ENCODE measurements at regions not wholly inside any gene's neighbourhood (a gene's known extent, or its start where the extent isn't known, plus 50 kb on each side); places are given as distances from the start of the nearest gene placed in this dataset.

DNA sequence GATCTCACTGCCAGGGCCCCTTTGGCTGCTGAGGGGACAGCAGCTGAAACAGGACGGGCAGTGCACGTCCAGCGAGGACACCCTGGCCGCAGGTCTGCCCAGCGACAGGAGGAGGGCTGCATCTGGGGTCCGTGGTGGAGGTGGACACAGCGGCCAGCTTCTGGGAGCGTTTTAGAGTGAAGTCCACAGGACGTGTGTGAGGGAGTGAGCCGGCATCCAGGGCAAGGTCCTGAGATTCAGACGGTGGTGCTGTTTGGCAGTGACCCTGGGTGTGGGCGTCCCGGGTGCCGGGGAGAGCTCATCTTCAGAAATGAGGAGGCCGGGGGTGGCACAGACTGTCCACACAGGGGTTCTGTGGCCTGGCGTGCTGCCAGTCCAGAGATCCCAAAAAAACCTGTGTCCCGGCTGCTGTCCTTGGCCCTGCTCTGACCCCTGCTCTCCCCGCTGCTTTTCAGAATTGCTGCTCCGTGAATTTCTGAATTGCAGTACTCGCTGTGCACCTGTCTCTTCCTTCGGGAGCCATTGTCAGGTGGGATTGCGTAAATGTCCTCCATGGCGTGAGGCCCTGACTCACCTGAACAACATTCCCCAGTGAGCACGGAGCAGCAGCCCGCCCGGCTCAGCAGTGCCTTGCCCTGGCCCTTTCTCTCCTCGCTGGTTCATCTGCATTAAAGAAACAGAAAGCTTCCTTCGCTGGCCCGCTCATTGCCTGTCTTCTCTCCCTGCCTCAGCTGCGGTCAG lies 183.5 kb upstream of the C14orf180 start:
- TF ChIP-seq, protein P1, sequence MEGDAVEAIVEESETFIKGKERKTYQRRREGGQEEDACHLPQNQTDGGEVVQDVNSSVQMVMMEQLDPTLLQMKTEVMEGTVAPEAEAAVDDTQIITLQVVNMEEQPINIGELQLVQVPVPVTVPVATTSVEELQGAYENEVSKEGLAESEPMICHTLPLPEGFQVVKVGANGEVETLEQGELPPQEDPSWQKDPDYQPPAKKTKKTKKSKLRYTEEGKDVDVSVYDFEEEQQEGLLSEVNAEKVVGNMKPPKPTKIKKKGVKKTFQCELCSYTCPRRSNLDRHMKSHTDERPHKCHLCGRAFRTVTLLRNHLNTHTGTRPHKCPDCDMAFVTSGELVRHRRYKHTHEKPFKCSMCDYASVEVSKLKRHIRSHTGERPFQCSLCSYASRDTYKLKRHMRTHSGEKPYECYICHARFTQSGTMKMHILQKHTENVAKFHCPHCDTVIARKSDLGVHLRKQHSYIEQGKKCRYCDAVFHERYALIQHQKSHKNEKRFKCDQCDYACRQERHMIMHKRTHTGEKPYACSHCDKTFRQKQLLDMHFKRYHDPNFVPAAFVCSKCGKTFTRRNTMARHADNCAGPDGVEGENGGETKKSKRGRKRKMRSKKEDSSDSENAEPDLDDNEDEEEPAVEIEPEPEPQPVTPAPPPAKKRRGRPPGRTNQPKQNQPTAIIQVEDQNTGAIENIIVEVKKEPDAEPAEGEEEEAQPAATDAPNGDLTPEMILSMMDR (conservative IDR thresholded peaks at IDR 0.05; ENCODE audit: low read depth in 2 of 2): no peak
- TF ChIP-seq EZH2 (IDR thresholded peaks at IDR 0.05; ENCODE audit: low read depth, unreplicated experiment) (no peak), POLR2AphosphoS5 (IDR thresholded peaks at IDR 0.05; ENCODE audit: low read depth) (no peak)

Measured in GM23338 (cell line).